HG03159 (cell line): ENCODE measurements at regions not wholly inside any gene's neighbourhood (a gene's known extent, or its start where the extent isn't known, plus 50 kb on each side); places are given as distances from the start of the nearest gene placed in this dataset.

ENCODE experiments used
- ATAC-seq: cut with Tn5 transposase; IDR thresholded peaks from one replicate; pipeline ENCODE4 v1.9.1; 2021; ENCODE audit warnings: mild to moderate bottlenecking, moderate library complexity; ENCODE audit not compliant: unreplicated experiment

DNA sequence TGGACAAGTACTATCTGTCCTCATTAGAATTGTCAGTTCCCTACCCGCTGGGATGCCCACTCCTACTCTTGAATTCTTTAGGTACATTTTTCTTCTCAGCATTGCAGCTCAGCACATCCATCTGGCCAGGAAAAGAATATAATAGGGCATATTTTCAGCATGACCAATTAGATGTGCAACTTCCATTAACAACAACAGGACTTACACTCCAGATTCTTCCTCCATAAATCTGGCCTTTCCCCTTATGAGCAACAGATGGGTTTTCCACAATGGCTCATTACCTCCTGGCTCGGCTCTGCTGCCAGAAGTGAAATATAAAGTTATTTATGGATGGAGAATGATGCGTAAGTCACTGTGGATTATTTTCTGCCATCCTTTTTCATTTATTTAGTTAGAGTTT lies 443.8 kb upstream of the TGFBR2 start:
- no peak for ATAC-seq

DNA sequence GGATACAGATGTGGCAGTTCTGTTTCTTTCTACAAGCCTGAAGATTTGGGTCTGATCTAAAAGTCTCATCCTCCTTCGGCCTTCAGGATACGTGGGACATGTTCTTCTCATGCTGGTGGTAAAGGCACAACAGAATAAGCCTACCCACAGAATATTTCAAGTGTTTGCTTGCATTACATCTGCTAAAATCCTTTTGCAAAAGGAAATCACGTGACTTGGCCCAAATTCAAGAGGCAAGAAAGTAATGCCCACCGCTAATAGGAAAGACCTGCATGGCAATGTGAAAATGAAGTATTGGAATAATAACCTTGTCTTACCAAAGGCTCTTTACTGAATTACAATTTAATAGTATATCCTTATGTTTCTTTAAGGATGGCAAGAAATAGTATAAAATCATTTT lies 439.9 kb upstream of the TGFBR2 start:
- no peak for ATAC-seq

DNA sequence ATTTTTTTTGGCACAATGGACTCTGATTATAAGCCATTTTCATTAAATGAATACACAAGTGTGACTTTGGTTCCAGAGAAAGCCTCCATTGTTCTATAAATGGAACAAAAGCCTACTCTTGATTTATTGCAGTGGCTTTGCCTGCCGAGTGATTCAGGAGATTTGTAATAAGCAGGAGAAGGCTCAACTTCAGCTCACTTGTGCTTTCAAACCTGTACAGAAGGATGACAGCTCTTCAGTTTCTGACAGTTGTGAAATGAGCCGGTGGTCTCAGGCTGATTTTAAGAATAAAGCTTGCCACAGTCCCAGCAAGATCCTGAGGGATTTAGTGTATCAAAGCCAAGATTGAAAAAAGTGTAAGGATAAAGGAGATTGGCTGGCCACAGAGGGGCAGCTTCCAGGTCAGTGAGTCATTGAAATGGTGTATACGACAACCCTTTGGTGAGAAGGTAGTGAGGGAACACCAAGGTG lies 438.8 kb upstream of the TGFBR2 start:
- no peak for ATAC-seq

DNA sequence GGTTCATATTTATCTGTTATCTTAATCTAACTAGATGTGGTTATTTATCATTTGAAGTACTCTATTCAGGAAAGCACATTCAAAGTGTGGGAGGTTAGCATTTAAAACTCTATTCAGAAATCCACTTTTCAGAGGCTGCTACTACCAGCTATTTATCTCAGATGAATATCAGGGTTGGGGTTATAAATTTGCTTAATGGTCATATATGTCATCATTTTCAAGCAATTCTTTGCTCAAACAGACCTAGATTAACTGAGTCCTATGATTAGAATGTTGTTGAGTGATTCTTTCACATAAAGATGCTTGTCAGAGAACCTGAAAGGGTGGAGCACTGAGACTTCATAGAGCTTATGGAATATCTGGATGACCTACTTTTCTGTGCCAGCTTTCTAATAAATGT lies 436.9 kb upstream of the TGFBR2 start:
- ATAC-seq = no peak

DNA sequence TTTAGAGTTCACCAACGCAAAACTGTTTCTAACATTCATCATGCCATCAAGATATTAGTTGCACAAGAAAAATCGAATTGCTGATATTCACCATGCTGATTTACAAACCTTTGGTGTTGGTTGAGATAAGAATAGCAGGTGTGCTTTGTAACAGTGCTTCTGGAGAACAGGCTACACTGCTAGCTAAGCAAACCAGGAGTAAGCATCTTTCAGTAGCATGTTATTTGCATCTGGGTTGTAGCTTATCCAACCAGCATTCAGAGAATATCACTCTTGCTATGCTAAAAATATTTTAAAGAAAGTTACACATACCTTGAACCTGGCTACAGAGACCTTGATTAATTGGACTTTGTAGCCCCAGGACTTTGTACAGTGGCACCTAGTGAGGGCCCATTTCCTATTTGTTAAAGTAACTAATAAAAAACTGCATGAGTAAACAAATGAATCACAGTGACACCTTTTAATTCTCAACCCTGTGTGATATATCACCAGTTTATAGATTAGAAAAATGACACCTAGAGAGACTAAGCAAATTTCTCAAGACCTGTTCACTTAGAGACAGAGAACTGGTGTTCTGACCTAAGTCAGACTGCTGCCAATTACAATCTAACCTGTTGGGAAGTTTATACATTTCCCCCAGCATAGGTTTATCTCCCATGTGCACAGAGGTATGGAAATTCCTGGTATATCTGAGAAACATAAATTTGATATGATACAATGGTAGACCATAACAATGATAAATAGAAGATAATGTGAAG lies 435.5 kb upstream of the TGFBR2 start:
- ATAC-seq = no peak

DNA sequence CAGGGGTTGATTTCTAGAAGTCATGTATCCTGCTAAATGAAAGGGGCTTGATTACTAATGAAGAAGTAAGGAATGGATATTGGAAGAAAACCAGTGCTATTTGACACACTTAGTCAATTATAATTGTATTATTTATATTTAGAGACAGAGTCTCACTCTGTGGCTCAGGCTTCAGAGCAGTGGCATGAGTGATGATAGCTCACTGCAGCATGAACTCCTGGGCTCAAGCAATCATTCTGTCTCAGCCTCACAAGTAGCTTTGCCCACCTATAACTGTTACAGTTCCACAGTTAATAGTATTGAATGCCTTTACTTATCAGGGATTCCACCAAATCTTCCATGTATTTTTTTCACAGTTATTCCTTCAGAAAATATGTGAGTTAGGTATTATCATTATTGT lies 432.0 kb upstream of the TGFBR2 start:
- no peak for ATAC-seq

DNA sequence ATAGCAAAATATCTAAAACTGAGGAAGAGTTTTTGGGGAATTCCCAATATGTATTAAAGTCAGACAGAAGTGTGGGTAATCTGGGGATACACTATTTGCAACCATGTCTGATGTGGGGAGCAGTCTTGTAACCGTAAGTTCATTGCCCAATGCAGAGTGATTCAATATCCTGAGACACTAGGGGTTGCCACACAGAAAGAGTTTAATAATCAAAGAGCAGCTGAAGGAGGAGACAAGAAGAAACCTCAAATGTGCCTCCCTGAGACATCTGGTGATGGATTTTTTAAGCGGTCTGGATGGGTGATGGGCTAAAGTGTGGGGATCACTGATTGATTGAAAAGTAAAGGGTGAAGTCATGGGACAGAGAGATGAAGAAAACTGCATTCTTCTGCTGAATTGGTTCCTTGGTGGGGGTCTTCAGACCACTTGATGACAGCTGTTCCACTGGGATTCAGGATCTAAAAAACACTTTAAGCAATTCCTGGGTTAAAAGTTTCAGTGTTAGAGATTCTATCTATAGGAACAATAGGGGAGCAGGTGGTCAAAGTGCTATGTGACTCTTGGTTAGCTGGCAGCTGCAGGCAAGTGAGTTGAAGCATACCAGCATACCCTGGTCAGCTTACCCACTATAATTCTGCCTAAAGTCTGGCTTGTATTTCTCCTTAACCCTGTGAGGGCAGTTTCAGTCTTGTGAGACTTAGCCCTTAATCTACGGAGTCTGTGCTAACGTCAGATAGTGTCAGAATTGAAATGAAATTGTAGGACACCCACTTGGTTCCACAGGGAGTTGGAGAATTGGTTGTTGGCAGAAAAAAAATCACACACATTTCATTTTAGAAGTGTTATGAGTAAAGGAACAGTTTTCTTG lies 425.9 kb upstream of the TGFBR2 start:
- no peak for ATAC-seq

DNA sequence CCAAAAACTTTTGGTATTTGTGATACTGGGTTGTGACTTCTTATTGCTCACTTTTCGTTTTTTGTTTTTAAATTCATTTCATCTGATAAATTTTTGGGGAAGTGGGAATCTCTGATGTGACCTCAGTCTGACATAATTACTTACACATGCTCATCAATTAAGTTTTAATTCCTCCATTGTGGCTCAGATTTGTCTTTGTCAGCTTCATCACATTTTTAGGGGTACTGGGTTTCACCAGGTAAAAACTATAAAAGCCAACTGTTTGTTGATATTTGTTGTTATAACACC lies 425.3 kb upstream of the TGFBR2 start:
- no peak for ATAC-seq

DNA sequence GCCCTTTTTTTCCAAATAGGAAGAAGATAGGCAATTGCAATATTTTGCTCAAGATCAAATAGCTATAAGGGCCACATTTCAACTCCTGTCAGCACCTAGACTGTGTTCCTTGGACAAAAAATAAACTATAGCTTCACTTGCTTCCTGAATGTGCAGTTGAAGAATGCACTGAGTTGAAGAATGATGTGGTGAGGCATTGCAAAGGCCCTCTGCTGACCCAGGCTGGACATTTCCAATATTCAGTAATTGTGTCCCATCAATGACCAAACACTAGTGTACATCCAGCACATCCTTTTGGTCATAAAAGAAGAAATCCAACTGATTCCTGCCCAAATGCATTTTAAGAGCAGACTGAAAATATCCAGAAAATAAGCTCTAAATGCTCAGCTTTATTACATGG lies 424.8 kb upstream of the TGFBR2 start:
- no peak for ATAC-seq

DNA sequence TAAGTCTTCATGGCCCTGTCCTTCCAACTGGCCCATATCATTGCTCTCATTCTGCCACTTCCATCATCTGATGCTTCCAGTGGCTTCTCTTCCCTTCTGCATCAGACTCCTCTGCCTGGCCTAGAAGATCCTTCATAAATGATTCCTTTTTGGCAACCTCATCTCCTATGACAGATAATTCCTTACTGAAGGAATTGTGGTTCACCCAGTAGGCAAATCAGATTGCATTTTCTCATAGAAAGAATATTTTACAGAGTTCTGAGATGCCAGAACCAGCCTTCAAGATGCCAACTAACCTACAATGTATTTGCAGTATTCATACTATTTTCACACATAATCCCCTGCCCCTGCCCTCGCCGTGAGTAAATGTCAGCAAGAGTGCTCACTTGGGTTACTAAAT lies 423.0 kb upstream of the TGFBR2 start:
- ATAC-seq = no peak

DNA sequence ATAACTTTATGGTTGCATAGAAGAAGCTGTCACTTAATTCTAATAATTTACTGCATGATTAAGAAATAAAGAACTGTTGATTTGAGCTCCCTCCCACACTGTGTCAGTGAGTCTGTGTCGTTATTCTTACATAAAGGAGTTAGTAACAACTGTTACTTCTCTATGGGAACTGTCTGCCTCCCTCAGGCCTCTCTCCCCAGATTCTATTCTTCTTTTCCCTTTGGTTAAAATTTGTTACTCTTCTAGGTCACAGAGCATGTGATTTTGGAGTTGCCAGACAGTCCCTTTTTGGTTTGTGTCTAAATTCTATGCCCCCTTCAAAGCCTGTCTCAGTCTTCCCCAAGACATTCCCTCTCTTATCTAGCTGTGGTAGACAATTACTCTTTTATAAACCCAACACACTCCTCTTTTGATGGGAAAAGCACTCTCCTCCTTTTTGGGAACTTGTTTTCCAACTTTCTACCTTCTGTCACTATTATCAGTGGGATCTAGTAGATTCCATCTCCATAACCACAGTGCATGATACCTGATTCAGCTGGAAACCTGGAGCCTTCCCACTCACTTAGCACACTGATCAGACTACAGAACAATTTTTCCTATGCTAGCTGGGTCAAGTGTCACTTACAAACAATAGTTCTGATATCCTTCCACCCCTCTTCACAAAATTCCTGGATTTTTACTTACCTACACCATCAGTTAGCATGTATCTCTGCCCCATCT lies 422.1 kb upstream of the TGFBR2 start:
- ATAC-seq = no peak

DNA sequence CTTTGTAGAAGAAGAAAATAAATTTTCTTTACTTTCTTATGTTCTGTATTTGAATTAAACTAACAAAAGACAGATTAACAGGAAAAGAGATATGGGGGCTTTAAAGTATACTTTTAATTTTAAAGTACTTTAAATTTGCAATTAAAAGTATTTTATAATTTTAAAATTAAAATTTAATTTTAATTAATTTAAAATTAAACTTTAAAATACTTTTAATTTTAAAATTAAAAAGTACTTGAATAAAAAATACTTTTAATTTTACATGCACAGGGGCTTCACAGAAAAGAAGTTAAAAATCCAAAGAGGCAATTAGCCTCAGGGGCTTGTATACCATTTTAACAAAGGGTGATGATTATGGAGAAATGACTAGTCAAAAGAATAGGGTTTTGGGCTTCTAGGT lies 420.5 kb upstream of the TGFBR2 start:
- no peak for ATAC-seq

DNA sequence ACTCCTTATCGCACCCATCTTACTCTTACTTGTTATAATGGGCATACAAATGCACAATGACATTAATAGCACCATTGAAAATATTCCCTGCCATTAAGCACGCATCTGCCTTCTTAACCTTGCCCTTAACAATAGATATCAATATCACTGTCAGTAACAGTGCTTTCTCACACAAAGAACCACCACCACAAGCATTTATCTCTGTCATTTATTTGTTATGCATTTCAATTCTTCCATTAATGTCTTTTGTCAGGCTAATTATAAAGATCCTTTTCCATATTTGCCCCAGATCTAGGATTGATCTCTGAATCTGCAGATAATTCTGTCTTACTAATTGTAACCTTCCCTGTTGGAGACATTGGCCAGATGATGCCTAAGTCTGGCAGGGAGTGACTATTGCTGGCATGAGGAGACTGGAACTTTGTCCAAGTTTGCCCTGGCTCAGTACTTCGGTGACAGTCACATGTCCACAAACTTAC lies 419.6 kb upstream of the TGFBR2 start:
- no peak for ATAC-seq

DNA sequence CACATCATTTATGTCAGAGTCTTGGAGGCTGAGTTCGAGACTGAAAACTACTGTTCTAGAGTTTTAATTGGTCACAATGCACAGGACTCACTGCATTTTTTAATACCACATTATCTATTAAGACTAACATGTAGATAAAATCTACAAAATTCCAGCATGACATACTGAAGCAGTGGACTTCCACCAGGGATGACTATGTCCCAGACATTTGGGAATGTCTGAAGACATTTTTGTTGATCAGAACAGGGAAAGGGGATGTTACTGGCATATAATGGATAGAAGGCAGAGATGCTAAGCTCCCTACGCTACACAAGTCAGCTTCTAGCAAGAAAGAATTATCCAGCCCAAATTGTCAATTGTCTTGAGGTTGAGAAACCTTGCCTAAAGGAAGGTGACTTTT lies 419.0 kb upstream of the TGFBR2 start:
- no peak for ATAC-seq

DNA sequence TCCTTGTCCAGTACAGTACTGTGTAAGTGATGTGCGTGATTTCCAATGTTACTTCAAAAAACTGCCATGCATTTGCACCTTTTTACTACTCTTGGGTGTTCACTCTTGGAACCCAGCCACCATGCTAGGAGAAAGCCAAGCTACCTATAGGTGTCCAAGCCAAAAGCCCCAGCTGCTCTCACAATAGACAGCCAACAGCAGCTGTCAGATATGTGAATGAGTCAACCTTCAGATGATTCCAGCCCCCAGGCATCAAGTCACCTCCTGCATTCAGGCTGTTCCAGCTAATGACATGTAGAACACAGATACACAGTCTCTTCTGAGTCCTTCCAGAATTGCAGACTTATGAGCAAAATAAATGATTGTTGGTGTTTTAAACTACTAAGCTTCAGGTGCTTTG lies 417.7 kb upstream of the TGFBR2 start:
- ATAC-seq = no peak

DNA sequence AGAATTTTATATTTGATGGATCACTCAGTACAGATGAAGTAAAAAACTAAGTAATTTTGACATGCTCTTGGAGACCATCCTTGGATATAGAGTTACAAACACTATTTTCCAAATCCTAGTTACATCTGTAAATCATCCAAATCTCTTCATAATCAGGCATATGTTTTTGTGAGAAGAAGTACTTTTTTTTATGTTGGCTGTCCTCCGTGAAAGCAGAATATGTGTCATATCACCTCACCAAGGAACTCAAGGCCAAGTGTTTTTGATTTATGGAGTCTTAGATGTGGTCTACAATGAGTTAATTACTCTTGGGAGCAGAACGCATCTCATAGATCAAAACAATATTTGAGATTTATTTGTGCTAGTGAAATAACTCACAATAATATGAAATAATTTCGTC lies 416.5 kb upstream of the TGFBR2 start:
- no peak for ATAC-seq

DNA sequence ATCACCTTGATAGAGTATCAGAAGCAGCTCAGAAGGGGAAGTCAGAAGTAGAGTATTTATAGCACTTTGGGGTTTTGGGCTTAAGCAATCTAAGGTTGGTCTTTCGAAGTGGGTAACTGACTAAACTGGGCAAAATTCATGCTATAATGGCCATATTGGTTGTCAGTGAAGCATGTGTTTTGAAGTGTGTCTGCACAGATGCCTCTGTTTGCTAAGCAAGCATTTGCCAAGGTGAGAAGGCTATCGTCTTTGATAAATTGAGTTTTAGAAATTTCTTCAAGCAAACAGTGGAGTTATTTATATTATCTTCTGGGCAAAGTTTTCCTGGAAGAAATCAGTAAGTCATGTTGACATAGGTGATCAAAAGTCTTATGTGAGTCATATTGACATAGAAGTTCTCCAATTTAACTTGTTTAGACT lies 412.8 kb upstream of the TGFBR2 start:
- ATAC-seq = no peak

DNA sequence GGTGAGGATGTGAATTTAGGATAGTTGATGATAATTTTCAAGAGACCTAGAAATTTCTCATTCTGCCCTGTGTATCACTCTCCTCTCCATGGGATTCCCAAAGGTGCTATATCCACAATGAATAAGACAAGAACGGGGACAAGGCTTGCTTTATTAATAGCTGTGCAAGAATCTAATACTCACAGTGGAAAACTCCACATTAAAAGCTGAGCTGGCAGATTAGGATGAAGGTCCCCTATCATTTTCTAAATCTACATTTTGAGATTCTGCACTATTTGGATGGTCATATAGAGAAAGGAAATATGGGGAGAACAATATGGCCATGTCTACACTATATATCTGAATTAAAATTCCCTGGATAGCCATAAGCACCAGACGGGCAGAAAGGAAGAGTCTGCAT lies 411.0 kb upstream of the TGFBR2 start:
- ATAC-seq = no peak

DNA sequence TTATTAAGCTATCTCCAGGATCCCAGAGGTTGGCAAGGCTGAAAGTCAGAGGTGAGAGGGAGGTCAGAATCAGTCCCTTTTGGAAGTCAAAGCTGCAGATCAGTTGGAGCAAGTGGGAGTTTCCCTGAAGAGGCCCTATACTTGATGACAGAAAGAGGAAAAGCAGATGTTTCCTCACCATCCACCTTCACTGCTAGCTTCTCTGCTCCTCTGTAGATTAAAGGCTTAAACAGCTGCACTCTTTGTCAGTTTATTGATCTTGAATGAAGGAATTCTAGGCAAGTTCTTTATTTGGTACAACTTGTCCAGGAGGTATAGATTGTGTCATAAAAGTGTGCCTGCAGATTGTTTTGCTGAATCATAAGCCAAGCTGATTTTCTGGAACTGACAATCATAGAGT lies 408.2 kb upstream of the TGFBR2 start:
- no peak for ATAC-seq

DNA sequence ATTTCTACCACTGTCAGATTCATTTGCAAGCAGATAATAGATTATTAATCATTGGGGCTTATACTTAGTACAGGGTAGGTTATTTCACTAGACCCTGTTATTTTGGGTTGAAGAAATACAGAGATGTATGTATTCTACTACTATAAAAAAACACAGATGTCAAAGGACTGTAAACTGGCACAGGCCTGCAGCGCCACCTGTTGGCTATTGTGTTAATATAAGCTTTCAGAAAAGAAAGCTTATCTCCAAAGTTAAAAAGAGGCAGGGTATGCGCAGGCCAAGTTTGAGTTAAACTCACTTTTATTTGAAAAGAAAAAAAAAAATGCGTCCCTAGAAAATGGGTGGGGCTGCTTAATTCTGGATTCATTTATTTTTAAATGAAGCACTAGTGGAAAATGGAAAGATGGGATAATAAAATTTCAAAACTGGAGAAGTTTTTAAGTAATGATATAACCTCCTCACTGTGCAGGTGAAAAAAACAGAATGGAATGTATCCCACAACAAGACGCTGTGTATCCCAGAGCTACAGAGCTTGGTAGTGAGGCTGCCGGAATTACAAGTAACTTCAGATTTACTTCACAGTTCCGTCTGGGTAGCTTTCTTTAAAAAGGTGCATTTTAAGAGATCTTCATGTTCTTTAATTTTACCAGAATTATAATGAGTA lies 407.2 kb upstream of the TGFBR2 start:
- peak; percentile 79 for ATAC-seq

DNA sequence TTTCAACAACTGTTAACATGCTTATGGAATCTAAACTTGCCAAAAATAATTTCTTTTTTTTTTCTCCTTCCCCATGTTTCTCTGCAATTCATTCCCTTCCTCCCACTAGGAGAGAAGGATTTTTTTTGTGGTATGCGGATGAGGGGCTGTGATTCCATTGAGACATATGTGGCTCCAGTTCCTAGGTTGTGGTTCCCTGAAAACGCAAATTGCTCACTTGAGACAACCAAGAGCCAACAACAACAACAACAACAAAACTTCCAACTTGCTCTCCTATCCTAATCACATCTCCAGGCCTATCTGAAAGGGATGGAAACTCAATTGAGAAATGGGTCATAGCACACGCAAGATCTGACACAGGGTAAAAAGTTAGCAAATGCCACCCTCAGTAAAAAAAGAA lies 406.5 kb upstream of the TGFBR2 start:
- no peak for ATAC-seq
